HFFc6 (cell line): ENCODE measurements at regions not wholly inside any gene's neighbourhood (a gene's known extent, or its start where the extent isn't known, plus 50 kb on each side); places are given as distances from the start of the nearest gene placed in this dataset.
"Not testable (repeated sequence)": the region's sequence is repeated elsewhere in the genome, so short reads cannot be mapped to it uniquely, and the experiment has no call there.

Experiments
- DNase-seq: peaks from one replicate; pipeline ENCODE4 v3.0.0-alpha.2; 2018
- H3K27ac Mint-ChIP-seq: 2 replicates; pipeline ENCODE4 v1.8.0; 2020; ENCODE audit warnings: mild to moderate bottlenecking, mixed read lengths
- H3K27me3 Mint-ChIP-seq: 2 replicates; pipeline ENCODE4 v1.8.0; 2021; ENCODE audit warnings: mild to moderate bottlenecking, moderate library complexity, mixed read lengths; ENCODE audit not compliant: insufficient read depth
- H3K36me3 Mint-ChIP-seq: 2 replicates; pipeline ENCODE4 v1.8.0; 2021; ENCODE audit warnings: low read depth, mixed read lengths
- H3K4me1 Mint-ChIP-seq: 2 replicates; pipeline ENCODE4 v1.8.0; 2020; ENCODE audit warnings: low read depth, mixed read lengths
- H3K4me3 Mint-ChIP-seq: 2 replicates; pipeline ENCODE4 v1.8.0; 2020; ENCODE audit warnings: mild to moderate bottlenecking, moderate library complexity, mixed read lengths
- H3K9me3 Mint-ChIP-seq: 2 replicates; pipeline ENCODE4 v1.8.0; 2020; ENCODE audit warnings: mild to moderate bottlenecking, mixed read lengths
- TF ChIP-seq, protein P1 (sequence below): fragments of 200-600 bp; sonication (generic); IDR thresholded peaks from 2 replicates; pipeline ENCODE4 v1.5.0; 2021; ENCODE audit warnings: antibody characterized with exemption, mild to moderate bottlenecking

DNA sequence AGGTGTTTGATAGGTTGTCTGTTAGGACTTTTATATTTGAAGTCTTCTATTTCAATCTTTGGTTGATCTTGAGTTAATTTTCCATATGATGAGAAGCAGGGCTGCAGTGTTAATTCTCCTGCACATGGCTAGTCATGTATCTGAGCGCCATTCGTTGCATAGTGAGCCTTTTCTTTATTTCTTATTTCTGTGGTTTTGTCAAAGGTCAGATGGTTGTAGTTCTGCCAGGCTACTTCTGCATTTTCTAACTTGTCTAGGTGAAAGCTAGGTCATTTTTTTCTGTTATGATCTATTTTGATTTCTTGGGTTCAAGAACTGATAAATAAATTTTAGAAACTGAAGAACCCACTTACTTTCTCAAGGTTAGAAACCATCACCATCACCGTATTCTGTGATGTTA is 56.7 kb downstream of the CCDC74A start:
- H3K36me3 Mint-ChIP-seq: no peaks in the 10 kb centered on the region
- TF ChIP-seq, protein P1, sequence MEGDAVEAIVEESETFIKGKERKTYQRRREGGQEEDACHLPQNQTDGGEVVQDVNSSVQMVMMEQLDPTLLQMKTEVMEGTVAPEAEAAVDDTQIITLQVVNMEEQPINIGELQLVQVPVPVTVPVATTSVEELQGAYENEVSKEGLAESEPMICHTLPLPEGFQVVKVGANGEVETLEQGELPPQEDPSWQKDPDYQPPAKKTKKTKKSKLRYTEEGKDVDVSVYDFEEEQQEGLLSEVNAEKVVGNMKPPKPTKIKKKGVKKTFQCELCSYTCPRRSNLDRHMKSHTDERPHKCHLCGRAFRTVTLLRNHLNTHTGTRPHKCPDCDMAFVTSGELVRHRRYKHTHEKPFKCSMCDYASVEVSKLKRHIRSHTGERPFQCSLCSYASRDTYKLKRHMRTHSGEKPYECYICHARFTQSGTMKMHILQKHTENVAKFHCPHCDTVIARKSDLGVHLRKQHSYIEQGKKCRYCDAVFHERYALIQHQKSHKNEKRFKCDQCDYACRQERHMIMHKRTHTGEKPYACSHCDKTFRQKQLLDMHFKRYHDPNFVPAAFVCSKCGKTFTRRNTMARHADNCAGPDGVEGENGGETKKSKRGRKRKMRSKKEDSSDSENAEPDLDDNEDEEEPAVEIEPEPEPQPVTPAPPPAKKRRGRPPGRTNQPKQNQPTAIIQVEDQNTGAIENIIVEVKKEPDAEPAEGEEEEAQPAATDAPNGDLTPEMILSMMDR: no peak
- DNase-seq: no peak

DNA sequence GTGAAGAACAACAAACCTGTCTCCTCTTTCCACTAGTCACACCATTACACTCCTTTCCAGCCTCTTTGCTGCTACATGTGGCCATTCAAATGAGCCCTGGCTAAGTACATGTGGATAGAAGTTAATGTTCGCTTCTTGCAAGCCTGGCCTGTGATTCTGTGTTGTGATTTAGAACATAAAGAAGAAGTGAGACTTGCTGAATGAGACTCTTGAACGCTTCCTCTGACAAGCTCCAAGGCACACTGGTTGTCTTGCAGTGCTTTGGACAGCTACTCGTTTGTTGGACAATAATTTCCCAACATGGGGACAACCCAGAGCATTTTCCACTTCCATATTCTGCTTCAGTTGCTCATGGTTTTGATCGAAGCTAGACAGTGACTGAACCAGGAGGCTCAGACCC is 57.3 kb downstream of the CCDC74A start:
- H3K36me3 Mint-ChIP-seq: no peaks in the 10 kb centered on the region
- H3K4me1 Mint-ChIP-seq: no peaks in the 10 kb centered on the region
- H3K27ac Mint-ChIP-seq: no peak overlapping the region
- DNase-seq: no peak
- TF ChIP-seq, protein P1: no peak
- H3K27me3 Mint-ChIP-seq: peaks cover 9% of the 10 kb centered on the region
- no peaks in the 10 kb centered on the region for H3K9me3 Mint-ChIP-seq
- H3K4me3 Mint-ChIP-seq: no peak overlapping the region

More for the DNA sequence above, 56.7 kb downstream of the CCDC74A start:
- Mint-ChIP-seq H3K4me1 (no peaks in the 10 kb centered on the region), H3K9me3 (no peaks in the 10 kb centered on the region), H3K27me3 (peaks cover 9% of the 10 kb centered on the region), H3K27ac (no peak overlapping the region), H3K4me3 (no peak overlapping the region)

DNA sequence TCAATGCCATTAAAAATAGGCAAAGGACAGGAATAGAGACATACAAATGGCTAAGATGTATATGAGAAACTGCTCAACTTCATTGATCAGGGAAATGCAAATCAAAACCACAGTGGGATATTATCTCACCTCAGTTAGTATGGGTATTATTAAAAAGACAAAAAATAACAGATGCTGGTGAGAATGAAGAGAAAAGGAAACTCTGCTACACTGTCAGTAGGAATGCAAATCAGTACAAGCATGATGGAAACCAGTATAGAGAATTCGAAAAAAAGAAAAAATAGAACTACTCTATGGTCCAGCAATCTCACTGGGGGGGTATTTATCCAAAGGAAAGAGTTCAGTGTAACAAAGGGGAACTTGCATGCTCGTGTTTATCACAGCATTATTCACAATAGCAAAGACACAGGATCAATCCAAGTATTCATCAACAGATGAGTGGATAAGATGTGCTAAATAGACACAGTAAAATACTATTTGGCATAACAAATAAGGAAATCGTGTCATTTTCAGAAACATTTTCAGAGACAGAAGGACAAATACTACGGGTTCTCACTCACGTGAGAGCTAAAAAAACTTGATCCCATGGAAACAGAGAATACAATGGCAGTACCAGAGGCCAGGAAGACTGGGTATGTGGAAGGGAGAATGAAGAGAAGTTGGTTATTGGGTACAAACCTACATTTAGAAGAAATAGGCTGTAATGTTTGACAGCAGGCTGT is 60.6 kb downstream of the CCDC74A start:
- Mint-ChIP-seq H3K27me3 (peaks cover 7% of the 10 kb centered on the region; the same call in 1 of the 2 replicates), H3K4me1 (no peaks in the 10 kb centered on the region), H3K4me3 (no peak overlapping the region), H3K9me3 (no peaks in the 10 kb centered on the region), H3K27ac (no peak overlapping the region), H3K36me3 (no peaks in the 10 kb centered on the region)
- TF ChIP-seq, protein P1: no peak
- no peak for DNase-seq

DNA sequence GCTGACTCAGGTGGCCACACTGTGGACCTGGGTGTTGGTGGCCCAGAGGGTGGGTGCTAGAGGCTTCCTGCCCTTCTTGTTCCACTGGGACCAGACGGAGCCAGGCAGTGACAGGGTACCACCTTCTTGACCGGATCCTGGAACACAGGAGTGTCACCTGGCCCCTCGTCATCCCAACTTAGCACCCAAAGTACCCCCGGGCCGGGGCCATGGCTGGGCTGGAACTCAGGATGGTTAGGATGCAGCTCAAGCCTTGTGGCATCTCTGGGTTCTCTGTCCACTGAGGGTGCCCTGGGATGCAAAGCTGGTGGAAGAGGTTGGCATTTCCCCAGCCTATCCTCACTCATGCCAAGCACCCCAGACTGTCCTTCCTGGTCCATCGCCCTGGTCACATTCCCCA is 61.4 kb downstream of the CCDC74A start:
- not testable (repeated sequence) for H3K4me1 Mint-ChIP-seq, H3K27me3 Mint-ChIP-seq, H3K9me3 Mint-ChIP-seq, H3K27ac Mint-ChIP-seq, DNase-seq, H3K4me3 Mint-ChIP-seq, H3K36me3 Mint-ChIP-seq

DNA sequence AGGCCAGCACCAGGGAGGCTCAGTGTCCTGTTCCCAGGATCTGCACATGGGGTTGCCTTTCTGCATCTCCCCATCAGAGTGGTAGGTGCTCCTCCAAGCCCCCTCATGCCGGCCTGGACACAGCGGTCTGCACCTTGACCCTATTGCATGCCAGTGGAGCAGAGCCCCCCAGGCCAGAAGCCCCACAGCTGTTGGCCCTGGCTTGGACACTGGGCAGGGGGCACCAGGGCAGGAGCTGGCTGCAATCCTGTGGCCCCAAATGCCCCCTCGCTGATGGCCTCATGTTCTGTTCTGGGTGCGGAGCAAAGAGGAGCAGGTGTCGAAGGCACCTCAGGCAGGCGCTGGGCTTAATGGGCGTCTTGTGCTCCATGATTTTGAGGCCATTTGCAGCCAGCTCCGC is 62.7 kb downstream of the CCDC74A start:
- no peaks in the 10 kb centered on the region for H3K4me1 Mint-ChIP-seq
- H3K27me3 Mint-ChIP-seq: peaks cover 6% of the 10 kb centered on the region; the same call in 1 of the 2 replicates
- H3K36me3 Mint-ChIP-seq: no peaks in the 10 kb centered on the region
- H3K4me3 Mint-ChIP-seq: no peak overlapping the region
- H3K9me3 Mint-ChIP-seq: no peaks in the 10 kb centered on the region
- TF ChIP-seq, protein P1: no peak
- no peak overlapping the region for H3K27ac Mint-ChIP-seq
- no peak for DNase-seq

DNA sequence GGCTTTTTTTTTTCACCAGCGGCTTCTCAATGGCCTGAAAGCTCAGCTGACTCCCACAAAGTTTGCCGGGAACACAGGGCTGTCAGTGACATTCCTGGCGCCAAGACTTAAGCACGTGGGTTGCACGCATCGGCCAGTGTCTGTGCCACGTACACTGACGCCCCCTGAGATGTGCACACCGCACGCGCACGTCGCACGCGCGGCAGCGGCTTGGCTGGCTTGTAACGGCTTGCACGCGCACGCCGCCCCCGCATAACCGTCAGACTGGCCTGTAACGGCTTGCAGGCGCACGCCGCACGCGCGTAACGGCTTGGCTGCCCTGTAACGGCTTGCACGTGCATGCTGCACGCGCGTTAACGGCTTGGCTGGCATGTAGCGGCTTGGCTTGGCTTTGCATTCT is 63.2 kb downstream of the CCDC74A start:
- no peak for DNase-seq
- H3K36me3 Mint-ChIP-seq: no peaks in the 10 kb centered on the region

DNA sequence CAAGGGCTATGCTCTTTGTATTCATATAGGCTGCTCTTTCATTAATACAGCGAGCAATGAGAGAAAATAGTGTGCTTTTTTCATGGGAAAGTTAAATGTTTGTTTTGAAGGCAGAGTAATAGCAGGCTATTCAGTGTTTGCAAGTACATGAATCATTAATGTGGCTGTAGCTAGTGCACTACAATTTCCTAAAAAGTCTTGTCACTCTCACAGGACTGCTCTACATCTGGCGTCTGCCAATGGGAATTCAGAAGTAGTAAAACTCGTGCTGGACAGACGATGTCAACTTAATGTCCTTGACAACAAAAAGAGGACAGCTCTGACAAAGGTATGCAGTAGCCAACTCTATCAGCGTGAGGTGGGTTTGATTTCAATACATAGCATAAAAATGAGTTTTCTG is 68.9 kb downstream of the CCDC74A start:
- H3K4me3 Mint-ChIP-seq, H3K9me3 Mint-ChIP-seq: not testable (repeated sequence)

More for the DNA sequence above, 63.2 kb downstream of the CCDC74A start:
- no peak overlapping the region for H3K4me3 Mint-ChIP-seq
- H3K4me1 Mint-ChIP-seq: no peaks in the 10 kb centered on the region
- H3K9me3 Mint-ChIP-seq: no peaks in the 10 kb centered on the region
- TF ChIP-seq, protein P1: no peak
- H3K27me3 Mint-ChIP-seq: peaks cover 3% of the 10 kb centered on the region; the same call in 1 of the 2 replicates
- no peak overlapping the region for H3K27ac Mint-ChIP-seq

DNA sequence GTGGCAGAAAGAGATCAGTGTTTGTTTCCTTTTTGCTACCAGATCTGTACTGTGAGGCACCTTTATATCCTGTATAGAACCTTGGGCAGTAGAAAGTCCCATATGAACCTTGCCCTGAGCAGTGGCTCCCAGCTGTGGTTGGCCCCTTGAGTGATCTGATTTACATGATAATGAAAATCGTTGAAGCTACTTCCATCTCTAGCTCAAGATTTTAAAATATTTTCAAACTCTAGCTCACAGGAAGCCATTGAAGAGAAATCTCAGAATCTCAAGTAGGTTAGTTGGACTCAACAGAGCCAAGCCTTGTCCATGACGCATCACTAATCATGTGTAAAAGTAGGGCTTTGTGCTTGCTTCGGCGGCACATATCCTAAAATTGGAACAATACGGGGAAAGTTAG is 74.8 kb downstream of the CCDC74A start:
- H3K4me3 Mint-ChIP-seq, H3K9me3 Mint-ChIP-seq, H3K4me1 Mint-ChIP-seq, DNase-seq, H3K27ac Mint-ChIP-seq, H3K36me3 Mint-ChIP-seq, H3K27me3 Mint-ChIP-seq: not testable (repeated sequence)

More for the DNA sequence above, 68.9 kb downstream of the CCDC74A start:
- not testable (repeated sequence) for H3K4me1 Mint-ChIP-seq, H3K27ac Mint-ChIP-seq, H3K27me3 Mint-ChIP-seq, DNase-seq, H3K36me3 Mint-ChIP-seq

DNA sequence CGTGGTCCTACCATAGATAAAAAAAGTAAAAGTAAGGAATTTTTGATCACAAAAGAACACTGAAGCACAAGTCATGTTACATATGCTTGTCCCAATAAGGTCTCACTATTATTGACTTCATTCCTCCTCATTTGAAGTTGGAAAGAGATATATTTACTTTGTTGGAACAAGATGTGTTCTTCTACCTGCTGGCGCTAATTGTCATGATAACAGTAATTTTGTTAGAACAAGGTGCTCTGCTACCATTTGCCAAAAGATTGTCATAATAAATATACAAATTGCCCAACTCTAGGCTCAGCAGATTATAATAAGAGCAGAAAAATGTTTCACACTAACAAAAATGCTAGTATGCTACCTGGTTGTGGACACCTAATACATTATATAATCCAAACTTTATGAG is 77.0 kb downstream of the CCDC74A start:
- H3K27me3 Mint-ChIP-seq, H3K9me3 Mint-ChIP-seq, H3K4me3 Mint-ChIP-seq, H3K4me1 Mint-ChIP-seq, H3K27ac Mint-ChIP-seq, DNase-seq, H3K36me3 Mint-ChIP-seq: not testable (repeated sequence)
